ENCODE measurements at regions not wholly inside any gene's neighbourhood (a gene's known extent, or its start where the extent isn't known, plus 50 kb on each side); places are given as distances from the start of the nearest gene placed in this dataset.

GRCh38 chr10:78173360-78174015 is 139.8 kb downstream of the RPS24 start:
- H3K4me3 ChIP-seq, result no peak overlapping the region
- intact Hi-C loops (cut with DNase I), result no loop called here
- no peak for TF ChIP-seq CTCF (IDR thresholded peaks at IDR 0.05)
- no peaks in the 10 kb centered on the region for H3K4me1 ChIP-seq
- H3K9me3 ChIP-seq, result no peaks in the 10 kb centered on the region
- H3K36me3 ChIP-seq, result no peaks in the 10 kb centered on the region
- WGBS, 2 donors, result 76 to 85% methylated on average over 6 of the region's 6 CpGs
- FAIRE-seq, result no peak
- no peak for ATAC-seq
- DNase-seq, result no peak
- no peak overlapping the region for H3K27ac ChIP-seq
- no peaks in the 10 kb centered on the region for H3K27me3 ChIP-seq

- H3K4me1 ChIP-seq, result no peaks in the 10 kb centered on the region
- 75 to 77% methylated on average over 5 of the region's 5 CpGs for WGBS, 2 donors
- FAIRE-seq, result no peak
- no peaks in the 10 kb centered on the region for H3K9me3 ChIP-seq
- H3K4me3 ChIP-seq, result no peak overlapping the region
- H3K36me3 ChIP-seq, result no peaks in the 10 kb centered on the region
- no peak for DNase-seq
- TF ChIP-seq CTCF (IDR thresholded peaks at IDR 0.05), result no peak
- intact Hi-C loops (cut with DNase I), result no loop called here
- no peaks in the 10 kb centered on the region for H3K27me3 ChIP-seq
- ATAC-seq, result peak in 1 of 4 donors; percentile 36
- no peak overlapping the region for H3K27ac ChIP-seq
These were observed 141.9 kb downstream of the RPS24 start for GRCh38 chr10:78175444-78176015.

GRCh38 chr10:78176320-78177317 is 143.0 kb downstream of the RPS24 start:
- Histone ChIP-seq H3K36me3 (no peaks in the 10 kb centered on the region), H3K4me3 (no peak overlapping the region), H3K27me3 (no peaks in the 10 kb centered on the region), H3K4me1 (no peaks in the 10 kb centered on the region), H3K9me3 (no peaks in the 10 kb centered on the region), H3K27ac (no peak overlapping the region)
- 81 to 82% methylated on average over 24 of the region's 24 CpGs for WGBS, 2 donors
- TF ChIP-seq CTCF (IDR thresholded peaks at IDR 0.05), result no peak
- FAIRE-seq (no peak), DNase-seq (no peak), ATAC-seq (peak in 3 of 4 donors; percentile 28 to 75 (median 45))
- intact Hi-C loops (cut with DNase I), result no loop called here

DNA sequence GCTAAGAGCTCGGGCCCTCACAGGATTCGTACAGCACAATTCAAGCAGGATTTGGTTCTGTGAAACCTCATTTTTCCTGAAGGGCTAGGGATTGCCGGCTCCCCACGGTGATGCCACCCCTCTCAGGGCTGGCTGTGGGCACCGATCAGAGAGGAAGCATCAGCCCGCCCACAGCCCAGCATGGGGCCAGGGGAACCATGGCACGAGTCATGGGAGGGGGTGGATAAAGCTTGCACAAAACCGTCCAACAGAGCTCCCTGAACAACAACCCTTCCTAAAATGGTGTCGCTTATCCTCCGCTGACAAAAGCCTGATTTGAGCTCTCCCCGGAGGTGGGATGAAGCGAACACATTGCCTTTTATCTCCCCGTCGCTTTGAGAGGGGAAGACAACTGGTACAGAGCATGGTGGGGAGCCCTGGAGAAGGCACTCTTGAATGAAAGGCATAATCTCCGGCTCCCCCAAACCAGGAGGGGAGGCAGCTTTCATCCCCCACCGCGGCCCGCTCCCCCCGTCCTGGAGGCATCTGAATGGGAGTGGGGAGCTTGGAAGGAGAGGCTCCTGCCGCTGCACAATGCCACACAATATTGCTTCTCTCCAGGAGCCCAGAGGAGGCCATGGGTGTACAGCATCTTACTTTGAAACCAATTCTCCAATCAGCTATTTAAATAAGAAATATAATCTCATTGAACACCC is 144.0 kb downstream of the RPS24 start:
- WGBS, 2 donors, result 69 to 73% methylated on average over 20 of the region's 20 CpGs
- intact Hi-C loops (cut with DNase I), result no loop called here
- TF ChIP-seq CTCF (IDR thresholded peaks at IDR 0.05), result no peak

More for the DNA sequence above, 144.0 kb downstream of the RPS24 start:
- H3K36me3 ChIP-seq, result no peaks in the 10 kb centered on the region
- ATAC-seq (no peak), FAIRE-seq (no peak), DNase-seq (no peak)
- H3K4me1 ChIP-seq, result no peaks in the 10 kb centered on the region
- H3K27me3 ChIP-seq, result no peaks in the 10 kb centered on the region
- no peaks in the 10 kb centered on the region for H3K9me3 ChIP-seq
- no peak overlapping the region for H3K27ac ChIP-seq
- no peak overlapping the region for H3K4me3 ChIP-seq

Data from pancreas (tissue), 10 donors.